ENCODE measurements at regions not wholly inside any gene's neighbourhood (a gene's known extent, or its start where the extent isn't known, plus 50 kb on each side); places are given as distances from the start of the nearest gene placed in this dataset.

- TF ChIP-seq, protein P1, sequence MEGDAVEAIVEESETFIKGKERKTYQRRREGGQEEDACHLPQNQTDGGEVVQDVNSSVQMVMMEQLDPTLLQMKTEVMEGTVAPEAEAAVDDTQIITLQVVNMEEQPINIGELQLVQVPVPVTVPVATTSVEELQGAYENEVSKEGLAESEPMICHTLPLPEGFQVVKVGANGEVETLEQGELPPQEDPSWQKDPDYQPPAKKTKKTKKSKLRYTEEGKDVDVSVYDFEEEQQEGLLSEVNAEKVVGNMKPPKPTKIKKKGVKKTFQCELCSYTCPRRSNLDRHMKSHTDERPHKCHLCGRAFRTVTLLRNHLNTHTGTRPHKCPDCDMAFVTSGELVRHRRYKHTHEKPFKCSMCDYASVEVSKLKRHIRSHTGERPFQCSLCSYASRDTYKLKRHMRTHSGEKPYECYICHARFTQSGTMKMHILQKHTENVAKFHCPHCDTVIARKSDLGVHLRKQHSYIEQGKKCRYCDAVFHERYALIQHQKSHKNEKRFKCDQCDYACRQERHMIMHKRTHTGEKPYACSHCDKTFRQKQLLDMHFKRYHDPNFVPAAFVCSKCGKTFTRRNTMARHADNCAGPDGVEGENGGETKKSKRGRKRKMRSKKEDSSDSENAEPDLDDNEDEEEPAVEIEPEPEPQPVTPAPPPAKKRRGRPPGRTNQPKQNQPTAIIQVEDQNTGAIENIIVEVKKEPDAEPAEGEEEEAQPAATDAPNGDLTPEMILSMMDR (IDR thresholded peaks at IDR 0.05): no peak
- no peaks in the 10 kb centered on the region for H3K9me3 Mint-ChIP-seq (ENCODE audit: low read depth)
Measured at GRCh38 chr1:36733748-36734147, 251.0 kb upstream of the CSF3R start.

GRCh38 chr1:36732015-36732356, 249.3 kb upstream of the CSF3R start:
- Mint-ChIP-seq H3K4me1 (ENCODE audit: low read depth) (no peaks in the 10 kb centered on the region), H3K27ac (ENCODE audit: unreplicated experiment) (no peak overlapping the region), H3K4me3 (ENCODE audit: unreplicated experiment) (no peak overlapping the region), H3K27me3 (ENCODE audit: low read depth) (peaks cover 18% of the 10 kb centered on the region), H3K36me3 (ENCODE audit: low read depth) (no peaks in the 10 kb centered on the region), H3K9me3 (ENCODE audit: low read depth) (peaks cover 3% of the 10 kb centered on the region)
- TF ChIP-seq, protein P1 (IDR thresholded peaks at IDR 0.05): no peak
- DNase-seq (ENCODE audit: low spot score): no peak

More at GRCh38 chr1:36733748-36734147, 251.0 kb upstream of the CSF3R start:
- no peaks in the 10 kb centered on the region for H3K4me1 Mint-ChIP-seq (ENCODE audit: low read depth)
- H3K27me3 Mint-ChIP-seq (ENCODE audit: low read depth): peaks cover 32% of the 10 kb centered on the region
- no peak for DNase-seq (ENCODE audit: low spot score)
- no peaks in the 10 kb centered on the region for H3K36me3 Mint-ChIP-seq (ENCODE audit: low read depth)
- no peak overlapping the region for H3K27ac Mint-ChIP-seq (ENCODE audit: unreplicated experiment)
- no peak overlapping the region for H3K4me3 Mint-ChIP-seq (ENCODE audit: unreplicated experiment)

DNA sequence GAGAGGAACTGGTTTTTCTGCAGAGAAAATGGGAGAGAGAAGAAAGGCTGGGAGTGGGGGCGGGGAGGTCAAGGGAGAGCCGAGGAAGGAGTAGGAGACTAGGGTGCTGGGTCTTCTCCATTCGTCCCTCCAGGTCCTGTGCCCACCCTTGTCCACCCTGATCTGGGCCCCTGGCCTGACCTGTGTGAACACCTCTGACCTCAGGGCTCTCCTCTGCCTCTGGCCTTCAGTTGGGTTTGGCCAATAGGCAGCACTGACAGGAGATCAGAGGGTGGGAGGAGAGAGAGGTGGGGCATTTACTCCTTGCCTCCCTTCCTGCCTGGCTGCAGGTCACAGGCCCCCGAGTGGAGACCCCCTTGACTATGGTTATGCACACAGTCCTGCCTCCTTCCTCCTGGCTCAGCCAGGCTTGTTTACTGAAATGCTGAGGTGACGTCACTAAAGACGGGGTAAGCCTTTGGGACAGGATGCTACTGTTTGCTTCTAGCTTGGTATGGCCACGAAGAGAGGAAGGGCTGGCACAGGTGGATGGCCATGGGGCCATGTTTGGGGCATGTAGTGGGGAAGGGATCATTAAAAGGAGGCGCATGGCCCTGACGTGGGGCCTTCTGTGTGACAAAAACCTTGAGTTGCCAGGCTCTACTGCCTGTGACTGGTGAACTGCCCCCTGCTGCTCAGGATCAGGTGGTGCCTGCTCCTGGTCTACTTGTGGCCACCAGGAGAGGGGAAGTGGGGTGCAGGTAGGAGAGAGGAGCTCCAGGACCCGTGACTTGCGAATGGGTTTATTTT, 248.7 kb upstream of the CSF3R start:
- Mint-ChIP-seq H3K4me3 (ENCODE audit: unreplicated experiment) (no peak overlapping the region), H3K36me3 (ENCODE audit: low read depth) (no peaks in the 10 kb centered on the region), H3K27me3 (ENCODE audit: low read depth) (peaks cover 13% of the 10 kb centered on the region), H3K4me1 (ENCODE audit: low read depth) (no peaks in the 10 kb centered on the region), H3K27ac (ENCODE audit: unreplicated experiment) (no peak overlapping the region), H3K9me3 (ENCODE audit: low read depth) (peaks cover 3% of the 10 kb centered on the region)
- DNase-seq (ENCODE audit: low spot score): no peak
- TF ChIP-seq, protein P1 (IDR thresholded peaks at IDR 0.05): no peak

- H3K36me3 Mint-ChIP-seq (ENCODE audit: low read depth): no peaks in the 10 kb centered on the region
- H3K27me3 Mint-ChIP-seq (ENCODE audit: low read depth): peaks cover 13% of the 10 kb centered on the region
- no peaks in the 10 kb centered on the region for H3K4me1 Mint-ChIP-seq (ENCODE audit: low read depth)
- no peak overlapping the region for H3K4me3 Mint-ChIP-seq (ENCODE audit: unreplicated experiment)
- DNase-seq (ENCODE audit: low spot score): no peak
- TF ChIP-seq, protein P1 (IDR thresholded peaks at IDR 0.05): no peak
- H3K27ac Mint-ChIP-seq (ENCODE audit: unreplicated experiment): no peak overlapping the region
- H3K9me3 Mint-ChIP-seq (ENCODE audit: low read depth): peaks cover 3% of the 10 kb centered on the region
Measured at GRCh38 chr1:36730599-36730998, 247.9 kb upstream of the CSF3R start.

DNA sequence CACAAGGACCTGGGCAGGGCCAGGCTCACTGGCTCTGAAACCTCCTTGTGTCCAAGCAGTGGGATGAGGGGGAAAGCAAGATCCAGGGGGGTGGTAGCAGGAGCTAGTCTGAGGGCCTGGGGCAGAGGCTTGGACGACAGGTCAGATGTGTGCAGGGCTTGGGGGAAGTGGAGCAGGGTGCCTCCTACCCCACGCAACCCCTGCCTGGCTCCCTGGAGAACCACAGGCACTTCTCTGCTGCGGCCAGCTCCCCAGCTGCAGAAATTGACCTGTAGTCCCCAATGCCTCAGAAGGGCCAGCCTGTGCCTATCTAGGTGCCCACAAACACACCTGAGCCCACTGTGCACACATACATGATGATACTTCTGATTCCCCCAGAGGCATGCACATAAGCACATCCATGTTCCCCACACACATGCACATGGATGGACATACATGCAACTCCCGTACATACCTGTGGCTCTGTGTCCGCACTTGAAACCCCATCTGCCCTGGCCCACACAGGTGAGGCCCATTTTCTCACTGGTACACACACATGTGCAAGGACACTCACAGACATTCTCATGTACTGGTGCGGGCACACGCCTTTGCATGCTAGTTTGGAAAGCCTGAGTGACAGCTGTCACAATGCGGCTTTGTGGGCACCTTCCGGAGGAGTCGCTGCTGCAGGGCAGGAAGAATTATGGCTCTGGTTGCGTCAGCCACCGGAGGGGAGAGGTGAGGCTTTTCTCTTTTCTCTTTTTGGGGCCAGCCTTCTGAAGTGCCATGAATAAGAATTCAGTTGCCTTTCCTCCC, 247.2 kb upstream of the CSF3R start:
- Mint-ChIP-seq H3K36me3 (ENCODE audit: low read depth) (no peaks in the 10 kb centered on the region), H3K27me3 (ENCODE audit: low read depth) (peaks cover 13% of the 10 kb centered on the region), H3K4me3 (ENCODE audit: unreplicated experiment) (no peak overlapping the region), H3K4me1 (ENCODE audit: low read depth) (no peaks in the 10 kb centered on the region), H3K9me3 (ENCODE audit: low read depth) (peaks cover 3% of the 10 kb centered on the region), H3K27ac (ENCODE audit: unreplicated experiment) (no peak overlapping the region)
- DNase-seq (ENCODE audit: low spot score): no peak
- TF ChIP-seq, protein P1 (IDR thresholded peaks at IDR 0.05): no peak

Data from chondrocyte (in vitro differentiated cells).